ENCODE measurements at regions not wholly inside any gene's neighbourhood (a gene's known extent, or its start where the extent isn't known, plus 50 kb on each side); places are given as distances from the start of the nearest gene placed in this dataset.
"Not testable (repeated sequence)": the region's sequence is repeated elsewhere in the genome, so short reads cannot be mapped to it uniquely, and the experiment has no call there.

GRCh38 chr17:71431146-71431545, 689.7 kb upstream of the SOX9 start:
- DNase-seq (ENCODE audit: low spot score), result no peak

DNA sequence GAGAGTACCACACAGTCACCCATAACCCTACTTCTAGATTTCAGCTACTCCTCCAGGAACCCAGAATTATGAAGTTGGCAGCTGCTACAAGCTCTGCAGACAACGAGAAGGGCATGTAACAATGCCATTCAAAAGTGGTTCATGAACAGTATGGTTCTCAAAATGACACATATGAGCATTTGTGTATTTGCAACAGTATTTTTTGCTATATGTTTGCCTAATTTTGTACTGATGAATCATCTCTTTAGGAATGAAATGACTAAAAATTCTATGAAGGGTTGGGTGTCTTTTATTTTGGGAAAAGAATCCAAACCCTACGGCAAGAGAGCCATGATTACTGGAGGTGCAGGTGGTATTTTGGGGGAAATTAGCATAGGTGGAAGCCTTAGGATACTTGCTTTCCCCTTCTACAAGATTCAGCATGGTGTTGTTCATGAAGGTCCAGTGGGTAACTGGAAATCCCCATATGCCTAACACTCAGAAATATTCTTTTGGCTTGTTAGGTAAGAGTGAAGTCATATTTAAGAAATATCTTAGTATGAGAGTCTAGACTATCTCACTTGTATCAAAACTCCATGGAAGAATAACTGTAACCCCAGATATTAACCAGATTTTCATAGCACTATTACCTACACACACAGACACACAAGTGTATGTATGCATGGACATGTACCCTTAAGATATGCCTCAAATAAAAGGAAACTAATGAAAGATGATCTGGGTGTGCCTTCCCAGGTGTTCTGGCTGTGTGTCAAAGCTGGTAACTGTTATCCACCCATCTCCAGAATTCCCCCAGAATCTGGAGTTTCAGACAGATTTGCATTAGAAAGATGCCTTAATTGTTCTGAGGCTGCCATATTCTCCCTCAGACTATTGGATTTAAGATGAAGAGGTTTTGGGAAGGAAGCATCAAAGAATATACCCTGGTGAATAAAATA, 688.2 kb upstream of the SOX9 start:
- no peak for DNase-seq (ENCODE audit: low spot score)

- no peak for DNase-seq (ENCODE audit: low spot score)
These were observed 686.1 kb upstream of the SOX9 start for GRCh38 chr17:71434716-71435115.

GRCh38 chr17:71436479-71436878, 684.3 kb upstream of the SOX9 start:
- no peak for DNase-seq (ENCODE audit: low spot score)

- DNase-seq (ENCODE audit: low spot score), result no peak
These were observed 683.7 kb upstream of the SOX9 start for GRCh38 chr17:71437166-71437565.

- DNase-seq (ENCODE audit: low spot score), result no peak
These were observed 682.1 kb upstream of the SOX9 start for GRCh38 chr17:71438631-71439146.

- DNase-seq (ENCODE audit: low spot score), result no peak
These were observed 680.3 kb upstream of the SOX9 start for GRCh38 chr17:71440513-71440912.

GRCh38 chr17:71441098-71441497, 679.7 kb upstream of the SOX9 start:
- no peak for DNase-seq (ENCODE audit: low spot score)

- no peak for DNase-seq (ENCODE audit: low spot score)
These were observed 676.7 kb upstream of the SOX9 start for GRCh38 chr17:71444078-71444477.

DNA sequence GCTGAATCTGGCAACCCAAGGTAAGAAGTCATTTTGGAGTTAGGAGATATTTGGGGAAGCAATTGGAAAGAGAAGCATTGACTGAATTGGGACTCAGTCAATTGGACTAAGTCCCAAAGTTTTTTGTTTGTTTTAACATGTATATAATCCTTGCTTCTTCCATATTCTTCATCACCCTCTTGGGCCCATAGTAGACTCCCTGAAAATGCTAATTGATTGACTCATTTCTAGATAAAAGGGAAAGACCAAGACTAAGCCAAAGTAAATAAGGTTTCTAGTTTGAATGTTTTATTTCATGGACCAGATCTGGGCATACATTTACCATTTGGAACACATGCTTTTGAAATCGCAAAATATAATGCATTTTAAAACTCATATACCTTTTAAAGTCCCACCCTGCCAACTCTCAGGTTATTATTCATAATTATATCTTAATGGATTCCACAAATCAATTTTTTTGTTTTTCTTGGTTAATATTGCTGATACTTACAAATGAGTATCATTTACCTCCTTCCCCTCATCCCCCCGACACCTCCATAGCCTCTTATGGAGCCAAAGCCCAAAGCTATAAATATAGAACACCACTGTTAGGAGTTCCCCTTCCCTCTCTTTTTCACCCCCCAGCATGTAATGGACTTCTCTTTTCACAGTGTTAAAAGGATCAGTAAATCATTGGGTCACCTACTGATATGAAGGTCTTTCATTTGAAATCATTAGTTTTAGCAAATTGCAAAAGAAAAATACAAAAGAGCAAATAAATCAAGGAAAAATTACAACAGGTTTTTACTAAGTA, 674.0 kb upstream of the SOX9 start:
- DNase-seq (ENCODE audit: low spot score), result no peak

GRCh38 chr17:71447644-71448043, 673.2 kb upstream of the SOX9 start:
- no peak for DNase-seq (ENCODE audit: low spot score)

DNA sequence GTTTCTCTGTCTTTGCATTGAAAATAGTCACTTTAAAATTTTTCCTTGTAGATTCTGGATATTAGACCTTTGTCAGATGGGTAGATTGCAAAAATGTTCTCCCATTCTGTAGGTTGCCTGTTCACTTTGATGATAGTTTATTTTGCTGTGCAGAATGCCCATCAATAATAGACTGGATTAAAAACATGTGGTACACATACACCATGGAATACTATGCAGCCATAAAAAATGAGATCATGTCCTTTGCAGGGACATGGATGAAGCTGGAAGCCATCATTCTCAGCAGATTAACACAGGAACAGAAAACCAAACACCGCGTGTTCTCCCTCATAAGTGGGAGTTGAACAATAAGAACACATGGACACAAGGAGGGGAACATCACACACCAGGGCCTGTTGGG, 670.2 kb upstream of the SOX9 start:
- not testable (repeated sequence) for DNase-seq (ENCODE audit: low spot score)

DNA sequence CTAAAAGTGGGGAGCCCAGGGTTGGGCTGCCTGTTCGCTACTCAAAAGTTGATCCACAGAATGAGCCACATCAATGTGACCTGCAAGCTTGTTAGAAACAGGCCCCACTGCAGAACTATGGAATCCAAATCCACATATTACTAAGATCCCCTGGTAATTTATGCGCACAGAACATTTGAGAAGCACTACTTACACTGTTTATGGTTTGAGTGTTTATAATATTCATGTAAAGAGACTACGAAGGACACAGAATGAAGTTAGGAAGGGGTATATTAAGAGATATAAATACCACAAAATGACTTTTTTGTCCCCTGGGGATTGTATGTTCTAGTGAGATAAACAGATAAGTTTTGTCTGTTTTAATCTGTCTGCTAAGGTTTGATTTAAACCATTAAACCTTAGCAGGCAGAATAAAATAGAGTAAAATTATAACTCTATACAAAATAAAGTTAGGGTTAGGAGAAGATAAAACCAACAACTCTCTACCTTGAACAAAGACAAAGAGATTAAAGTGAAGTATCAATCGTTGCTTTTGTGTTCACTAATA, 666.9 kb upstream of the SOX9 start:
- no peak for DNase-seq (ENCODE audit: low spot score)

DNA sequence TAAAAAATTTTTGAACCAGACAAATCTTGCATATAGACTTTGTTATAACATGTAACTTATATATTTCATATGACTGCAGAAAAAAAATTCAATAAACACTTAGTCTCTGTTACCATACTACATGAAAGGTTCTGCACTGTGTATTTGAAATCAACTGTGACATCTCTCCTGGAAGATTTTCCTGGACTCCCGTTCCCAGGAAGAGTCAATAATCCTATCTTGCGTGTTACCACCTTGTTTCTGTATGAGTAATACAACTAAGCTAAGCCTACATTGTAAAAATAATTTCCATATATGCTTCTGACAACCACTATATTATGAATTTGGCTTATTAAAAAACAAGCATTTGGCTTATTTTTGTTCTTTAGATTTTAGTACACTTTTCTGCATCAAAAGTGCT, 665.6 kb upstream of the SOX9 start:
- no peak for DNase-seq (ENCODE audit: low spot score)

DNA sequence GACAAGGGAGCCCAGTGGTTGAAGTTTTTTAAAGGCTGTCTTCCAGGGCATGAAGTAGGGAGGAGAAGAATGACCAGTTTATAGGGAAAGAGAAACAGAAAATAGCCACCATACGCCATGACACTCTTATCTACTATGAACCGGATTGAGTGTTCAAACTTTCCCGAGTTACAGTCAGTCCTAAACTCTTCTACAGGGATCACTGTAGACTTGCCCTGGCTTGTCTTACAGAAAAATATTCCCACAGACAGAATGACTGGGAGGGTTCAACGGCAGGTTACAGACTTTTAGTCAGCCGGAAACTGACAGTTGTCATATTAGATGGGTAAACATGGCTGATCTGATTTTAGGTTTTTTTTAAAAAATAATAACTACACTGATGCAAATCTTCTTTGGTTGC, 662.5 kb upstream of the SOX9 start:
- no peak for DNase-seq (ENCODE audit: low spot score)

DNA sequence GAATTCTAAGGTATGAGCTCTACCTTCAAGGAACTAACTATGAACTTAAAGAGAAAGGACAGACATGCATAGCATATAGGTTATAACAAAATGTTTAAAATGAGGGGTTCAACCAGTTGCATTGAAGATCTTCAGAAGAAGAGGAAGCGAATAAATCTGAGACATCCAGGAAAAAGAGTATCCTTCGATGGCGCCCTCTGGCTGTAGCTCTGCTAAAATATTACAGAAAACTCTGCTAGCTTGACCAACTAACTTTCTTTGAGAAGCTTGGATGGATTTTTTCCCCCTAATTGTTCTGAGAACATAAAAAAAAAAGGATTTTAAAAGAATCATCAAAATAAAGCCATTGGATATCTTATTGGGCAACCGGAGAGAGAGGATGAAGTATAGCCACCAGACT, 659.9 kb upstream of the SOX9 start:
- DNase-seq (ENCODE audit: low spot score), result no peak

DNA sequence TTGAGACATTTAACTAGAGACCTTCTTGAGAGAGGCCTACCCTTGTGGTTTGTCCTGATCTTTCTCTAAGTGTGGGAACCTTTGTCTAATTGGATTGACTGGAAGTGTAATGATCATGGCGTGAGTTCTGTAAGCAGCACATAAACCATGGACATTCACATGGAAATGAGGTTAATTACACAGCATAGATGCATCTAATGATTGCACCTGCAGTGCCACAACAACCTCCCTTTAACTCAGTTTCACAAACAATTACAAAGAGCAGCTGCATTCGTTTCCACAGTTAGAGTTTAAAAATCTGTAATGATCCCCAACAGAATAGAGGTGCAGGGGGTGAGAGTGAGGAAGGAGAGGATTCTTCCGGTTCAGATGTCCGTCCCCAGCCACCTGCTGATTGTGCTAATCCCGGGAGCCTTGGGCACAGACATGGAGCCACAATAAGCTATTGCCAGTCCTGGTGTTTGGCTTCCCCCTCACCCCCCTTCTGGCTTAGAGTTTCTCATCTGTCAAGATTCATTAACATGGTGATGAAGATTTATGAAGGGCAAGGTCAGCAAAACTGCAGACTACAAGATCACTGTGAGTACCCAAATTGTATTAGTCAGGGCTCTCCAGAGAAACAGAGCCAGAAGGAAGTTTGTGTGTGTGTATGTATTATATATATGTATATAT, 659.2 kb upstream of the SOX9 start:
- no peak for DNase-seq (ENCODE audit: low spot score)

- no peak for DNase-seq (ENCODE audit: low spot score)
These were observed 656.6 kb upstream of the SOX9 start for GRCh38 chr17:71464241-71464640.

DNA sequence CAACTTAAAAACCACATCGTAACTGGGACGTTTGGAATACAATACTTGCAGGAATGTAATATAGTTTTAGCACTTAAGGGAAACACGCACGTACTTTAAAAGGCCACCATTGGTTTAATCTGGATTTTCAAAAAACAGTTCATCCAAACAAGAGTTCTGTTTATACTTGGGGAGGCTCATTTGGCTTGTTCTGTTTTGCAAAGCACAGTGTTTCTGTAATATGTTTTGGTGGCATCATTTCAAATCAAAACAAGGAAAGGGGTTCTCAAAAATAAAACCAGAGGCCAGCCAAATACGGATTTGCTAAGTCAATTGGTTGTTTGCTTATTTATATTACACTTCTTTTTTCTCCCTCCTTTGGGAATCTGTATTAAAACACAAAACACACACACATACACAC, 656.1 kb upstream of the SOX9 start:
- DNase-seq (ENCODE audit: low spot score), result no peak

GRCh38 chr17:71467719-71468118, 653.1 kb upstream of the SOX9 start:
- DNase-seq (ENCODE audit: low spot score), result no peak

DNA sequence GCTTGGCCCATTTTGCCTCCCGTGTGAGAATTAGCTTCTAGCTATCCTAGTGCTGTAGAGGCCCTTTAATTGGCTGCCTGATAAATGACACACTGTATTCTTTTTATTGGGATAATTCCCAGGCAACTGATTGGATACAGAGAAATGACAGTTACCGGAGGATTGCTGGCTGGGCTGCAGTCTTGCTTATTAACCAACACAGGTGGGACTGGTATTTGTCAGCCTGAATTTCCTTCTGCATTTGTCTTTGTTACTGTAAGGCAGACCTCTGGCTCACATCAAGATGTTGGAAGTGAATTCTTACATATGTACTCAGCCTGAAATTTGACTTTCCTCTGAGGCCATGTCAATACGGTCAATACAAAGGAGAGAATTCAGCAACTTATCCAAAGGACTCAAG, 650.8 kb upstream of the SOX9 start:
- no peak for DNase-seq (ENCODE audit: low spot score)
